PC-9 (cell line): ENCODE measurements at regions not wholly inside any gene's neighbourhood (a gene's known extent, or its start where the extent isn't known, plus 50 kb on each side); places are given as distances from the start of the nearest gene placed in this dataset.
A peak's percentile ranks its signal among the peaks of the same experiment; 100 is the strongest.
"Not testable (repeated sequence)": the region's sequence is repeated elsewhere in the genome, so short reads cannot be mapped to it uniquely, and the experiment has no call there.

ENCODE experiments used
- BruUV-seq: library from RNA; stranded (reverse); fragments of 400-500 nt; replicated peaks from 2 replicates; lab custom pipeline; 2021; lab: Mats Ljungman, UMichigan
- CTCF ChIA-PET: fragments of 300-600 bp; sonication (Branson Sonifier 250); formaldehyde crosslinking; loops from one replicate; lab custom pipeline; 2022; ENCODE audit warnings: antibody characterized with exemption; lab: Charles Lee
- POLR2A ChIA-PET: fragments of 300-600 bp; sonication (Branson Sonifier 250); formaldehyde crosslinking; loops from one replicate; lab custom pipeline; 2022; ENCODE audit warnings: antibody characterized with exemption; ENCODE audit not compliant: unreplicated experiment; lab: Charles Lee
- DNase-seq, 2 experiments: peaks; one replicate each; pipeline versions ENCODE4 v3.0.0 to v3.0.0-alpha.2; 2015 to 2022; ENCODE audit warnings: mixed read lengths in 1 of 2
- H2AFZ ChIP-seq: fragments of 200-600 bp; sonication (generic); 2 replicates; pipeline ENCODE4 v1.8.1; 2017; ENCODE audit warnings: antibody characterized with exemption
- H3F3A ChIP-seq: fragments of 200-600 bp; sonication (generic); 2 replicates; pipeline ENCODE4 v1.8.1; 2017; ENCODE audit warnings: antibody characterized with exemption, mild to moderate bottlenecking, low read depth; ENCODE audit not compliant: insufficient read depth
- H3K27ac ChIP-seq: fragments of 200-600 bp; sonication (generic); 2 replicates; pipeline ENCODE4 v1.6.1; 2016; ENCODE audit warnings: mixed run types
- H3K27me3 ChIP-seq: fragments of 200-600 bp; sonication (generic); 2 replicates; pipeline ENCODE4 v1.6.1; 2016; ENCODE audit warnings: low read depth, mixed run types; ENCODE audit not compliant: insufficient read depth
- H3K36me3 ChIP-seq: fragments of 200-600 bp; sonication (generic); 2 replicates; pipeline ENCODE4 v1.6.1; 2016; ENCODE audit warnings: low read depth, mixed run types
- H3K4me1 ChIP-seq: fragments of 200-600 bp; sonication (generic); replicated peaks from 2 replicates; pipeline ENCODE4 v1.6.1; 2016; ENCODE audit warnings: mixed run types; ENCODE audit not compliant: insufficient read depth
- H3K4me2 ChIP-seq: fragments of 200-600 bp; sonication (generic); 2 replicates; pipeline ENCODE4 v1.6.1; 2017; ENCODE audit warnings: mixed run types
- H3K4me3 ChIP-seq: fragments of 200-600 bp; sonication (generic); 2 replicates; pipeline ENCODE4 v1.6.1; 2016; ENCODE audit warnings: mixed run types
- H3K79me2 ChIP-seq: fragments of 200-600 bp; sonication (generic); 2 replicates; pipeline ENCODE4 v1.6.1; 2017; ENCODE audit warnings: low read depth, mixed run types
- H3K9me2 ChIP-seq: fragments of 200-600 bp; sonication (generic); 2 replicates; pipeline ENCODE4 v1.8.1; 2017; ENCODE audit warnings: mild to moderate bottlenecking; ENCODE audit not compliant: insufficient read depth
- H3K9me3 ChIP-seq: fragments of 200-600 bp; sonication (generic); 2 replicates; pipeline ENCODE4 v1.8.1; 2016; ENCODE audit warnings: low read depth; ENCODE audit not compliant: insufficient read depth
- H4K20me1 ChIP-seq: fragments of 200-600 bp; sonication (generic); 2 replicates; pipeline ENCODE4 v1.8.1; 2017; ENCODE audit not compliant: insufficient read depth
- intact Hi-C: fragments of 100-400 bp; cut with micrococcal nuclease; formaldehyde crosslinking; loops from one replicate; pipeline ENCODE4 v1.10.0; 2022; ENCODE audit not compliant: unreplicated experiment

GRCh38 chr7:35152059-35152458 is 101.8 kb downstream of the TBX20 start:
- not testable (repeated sequence) for BruUV-seq
- peak in 1 of 2 experiments; percentile 27 for DNase-seq

GRCh38 chr7:35148030-35148429 is 105.9 kb downstream of the TBX20 start:
- H3K4me3 ChIP-seq, H2AFZ ChIP-seq, BruUV-seq, H3K27me3 ChIP-seq, H3K27ac ChIP-seq, H3K9me2 ChIP-seq, H4K20me1 ChIP-seq, CTCF ChIA-PET, POLR2A ChIA-PET, DNase-seq, H3K79me2 ChIP-seq, H3K4me1 ChIP-seq, H3K36me3 ChIP-seq, intact Hi-C loops, H3K9me3 ChIP-seq, H3F3A ChIP-seq, H3K4me2 ChIP-seq: not testable (repeated sequence)

More at GRCh38 chr7:35152059-35152458, 101.8 kb downstream of the TBX20 start:
- H4K20me1 ChIP-seq, H3K27ac ChIP-seq, H3F3A ChIP-seq, H3K9me2 ChIP-seq, intact Hi-C loops, H3K27me3 ChIP-seq, H3K4me1 ChIP-seq, H3K79me2 ChIP-seq, POLR2A ChIA-PET, H3K9me3 ChIP-seq, CTCF ChIA-PET, H3K36me3 ChIP-seq: not testable (repeated sequence)
- H3K4me3 ChIP-seq: peak overlapping the region; percentile 27; the same call in 1 of the 2 replicates
- peak overlapping the region; percentile 58; the same call in 1 of the 2 replicates for H2AFZ ChIP-seq
- peak overlapping the region; percentile 42 for H3K4me2 ChIP-seq

GRCh38 chr7:35142125-35142524 is 104.8 kb upstream of the DPY19L1 start:
- H3K9me3 ChIP-seq, H3F3A ChIP-seq, H3K36me3 ChIP-seq, intact Hi-C loops, CTCF ChIA-PET, H3K9me2 ChIP-seq, DNase-seq, H4K20me1 ChIP-seq, H2AFZ ChIP-seq, H3K4me3 ChIP-seq, BruUV-seq, H3K4me2 ChIP-seq, H3K27ac ChIP-seq, H3K79me2 ChIP-seq, H3K4me1 ChIP-seq, POLR2A ChIA-PET, H3K27me3 ChIP-seq: not testable (repeated sequence)

GRCh38 chr7:35139281-35139680 is 102.0 kb upstream of the DPY19L1 start:
- H3F3A ChIP-seq, BruUV-seq, DNase-seq, H3K9me2 ChIP-seq, intact Hi-C loops, H3K79me2 ChIP-seq, H3K36me3 ChIP-seq, H3K27ac ChIP-seq, H2AFZ ChIP-seq, CTCF ChIA-PET, H3K27me3 ChIP-seq, H4K20me1 ChIP-seq, H3K4me3 ChIP-seq, POLR2A ChIA-PET, H3K4me2 ChIP-seq, H3K4me1 ChIP-seq, H3K9me3 ChIP-seq: not testable (repeated sequence)

GRCh38 chr7:35133465-35133864 is 96.2 kb upstream of the DPY19L1 start:
- H3K27me3 ChIP-seq, DNase-seq, H4K20me1 ChIP-seq, H3K27ac ChIP-seq, H3K4me1 ChIP-seq, H3F3A ChIP-seq, BruUV-seq, CTCF ChIA-PET, H2AFZ ChIP-seq, H3K79me2 ChIP-seq, POLR2A ChIA-PET, H3K9me3 ChIP-seq, intact Hi-C loops, H3K4me2 ChIP-seq, H3K9me2 ChIP-seq, H3K36me3 ChIP-seq, H3K4me3 ChIP-seq: not testable (repeated sequence)

GRCh38 chr7:35133011-35133410 is 95.7 kb upstream of the DPY19L1 start:
- H3K27me3 ChIP-seq, CTCF ChIA-PET, H3K79me2 ChIP-seq, H3K4me3 ChIP-seq, H2AFZ ChIP-seq, BruUV-seq, H3K9me3 ChIP-seq, H3F3A ChIP-seq, H3K27ac ChIP-seq, H3K4me2 ChIP-seq, H3K36me3 ChIP-seq, H4K20me1 ChIP-seq, H3K4me1 ChIP-seq, POLR2A ChIA-PET, H3K9me2 ChIP-seq, intact Hi-C loops, DNase-seq: not testable (repeated sequence)

GRCh38 chr7:35128662-35129061 is 91.4 kb upstream of the DPY19L1 start:
- H3K4me1 ChIP-seq, H3K27ac ChIP-seq, H3K36me3 ChIP-seq, DNase-seq, BruUV-seq, H4K20me1 ChIP-seq, CTCF ChIA-PET, H3K9me3 ChIP-seq, H3F3A ChIP-seq, H3K27me3 ChIP-seq, H3K4me2 ChIP-seq, H3K4me3 ChIP-seq, H3K9me2 ChIP-seq, intact Hi-C loops, POLR2A ChIA-PET, H3K79me2 ChIP-seq: not testable (repeated sequence)
- peak overlapping the region; percentile 71; the same call in 1 of the 2 replicates for H2AFZ ChIP-seq
